Ishikawa (cell line): ENCODE measurements at regions not wholly inside any gene's neighbourhood (a gene's known extent, or its start where the extent isn't known, plus 50 kb on each side); places are given as distances from the start of the nearest gene placed in this dataset.

Source experiments
- CEBPB ChIP-seq: IDR thresholded peaks from 2 replicates; pipeline ENCODE4 v1.6.1; 2012
- CREB1 ChIP-seq: IDR thresholded peaks from 2 replicates; pipeline ENCODE4 v1.6.1; 2012; ENCODE audit warnings: low read depth
- EGR1 ChIP-seq: IDR thresholded peaks from 2 replicates; pipeline ENCODE4 v1.6.1; 2012
- EP300 ChIP-seq: IDR thresholded peaks from 2 replicates; pipeline ENCODE4 v1.6.1; 2012; ENCODE audit warnings: borderline replicate concordance
- RAD21 ChIP-seq: IDR thresholded peaks from 2 replicates; pipeline ENCODE4 v1.6.1; 2012; ENCODE audit warnings: low read depth
- TAF1 ChIP-seq: IDR thresholded peaks from 2 replicates; pipeline ENCODE4 v1.6.1; 2012; ENCODE audit warnings: low read depth, mild to moderate bottlenecking
- TCF12 ChIP-seq: IDR thresholded peaks from 2 replicates; pipeline ENCODE4 v1.6.1; 2012; ENCODE audit warnings: low read depth
- TEAD4 ChIP-seq: IDR thresholded peaks from 2 replicates; pipeline ENCODE4 v1.6.1; 2012
- ZBTB7A ChIP-seq: IDR thresholded peaks from 2 replicates; pipeline ENCODE4 v1.6.1; 2012; ENCODE audit warnings: low read depth
- TF ChIP-seq, protein P1 (sequence below): IDR thresholded peaks from 2 replicates; pipeline ENCODE4 v1.6.1; 2012
- TF ChIP-seq, protein P2 (sequence below): IDR thresholded peaks from 2 replicates; pipeline ENCODE4 v1.6.1; 2012; ENCODE audit warnings: low read depth, mild to moderate bottlenecking

DNA sequence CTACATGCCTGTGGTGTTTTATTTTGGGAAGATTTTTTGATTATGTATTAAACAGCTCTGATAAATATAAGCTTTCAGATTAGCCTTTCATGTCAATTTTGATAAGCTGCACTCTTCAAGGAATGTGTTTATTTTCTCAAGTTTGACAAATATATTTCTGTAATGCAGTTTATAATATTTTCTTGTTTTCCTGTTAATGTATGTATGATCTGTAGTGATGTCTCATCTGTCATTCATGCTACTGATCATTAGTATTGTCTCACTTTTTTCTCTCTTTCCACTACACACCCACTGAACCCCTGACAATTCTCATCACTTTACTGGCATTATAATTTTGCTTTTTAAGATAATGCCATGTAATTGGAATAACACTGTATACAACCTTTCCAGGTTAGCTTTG is 100.9 kb downstream of the TMEM18 start:
- TF ChIP-seq EGR1 (no peak), CEBPB (no peak), CREB1 (no peak), TEAD4 (no peak), TAF1 (no peak), ZBTB7A (no peak), EP300 (no peak), RAD21 (no peak), TCF12 (no peak)
- TF ChIP-seq, protein P1, sequence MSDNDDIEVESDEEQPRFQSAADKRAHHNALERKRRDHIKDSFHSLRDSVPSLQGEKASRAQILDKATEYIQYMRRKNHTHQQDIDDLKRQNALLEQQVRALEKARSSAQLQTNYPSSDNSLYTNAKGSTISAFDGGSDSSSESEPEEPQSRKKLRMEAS: no peak
- TF ChIP-seq, protein P2, sequence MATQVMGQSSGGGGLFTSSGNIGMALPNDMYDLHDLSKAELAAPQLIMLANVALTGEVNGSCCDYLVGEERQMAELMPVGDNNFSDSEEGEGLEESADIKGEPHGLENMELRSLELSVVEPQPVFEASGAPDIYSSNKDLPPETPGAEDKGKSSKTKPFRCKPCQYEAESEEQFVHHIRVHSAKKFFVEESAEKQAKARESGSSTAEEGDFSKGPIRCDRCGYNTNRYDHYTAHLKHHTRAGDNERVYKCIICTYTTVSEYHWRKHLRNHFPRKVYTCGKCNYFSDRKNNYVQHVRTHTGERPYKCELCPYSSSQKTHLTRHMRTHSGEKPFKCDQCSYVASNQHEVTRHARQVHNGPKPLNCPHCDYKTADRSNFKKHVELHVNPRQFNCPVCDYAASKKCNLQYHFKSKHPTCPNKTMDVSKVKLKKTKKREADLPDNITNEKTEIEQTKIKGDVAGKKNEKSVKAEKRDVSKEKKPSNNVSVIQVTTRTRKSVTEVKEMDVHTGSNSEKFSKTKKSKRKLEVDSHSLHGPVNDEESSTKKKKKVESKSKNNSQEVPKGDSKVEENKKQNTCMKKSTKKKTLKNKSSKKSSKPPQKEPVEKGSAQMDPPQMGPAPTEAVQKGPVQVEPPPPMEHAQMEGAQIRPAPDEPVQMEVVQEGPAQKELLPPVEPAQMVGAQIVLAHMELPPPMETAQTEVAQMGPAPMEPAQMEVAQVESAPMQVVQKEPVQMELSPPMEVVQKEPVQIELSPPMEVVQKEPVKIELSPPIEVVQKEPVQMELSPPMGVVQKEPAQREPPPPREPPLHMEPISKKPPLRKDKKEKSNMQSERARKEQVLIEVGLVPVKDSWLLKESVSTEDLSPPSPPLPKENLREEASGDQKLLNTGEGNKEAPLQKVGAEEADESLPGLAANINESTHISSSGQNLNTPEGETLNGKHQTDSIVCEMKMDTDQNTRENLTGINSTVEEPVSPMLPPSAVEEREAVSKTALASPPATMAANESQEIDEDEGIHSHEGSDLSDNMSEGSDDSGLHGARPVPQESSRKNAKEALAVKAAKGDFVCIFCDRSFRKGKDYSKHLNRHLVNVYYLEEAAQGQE: no peak
